Colon (tissue), 2 donors: ENCODE measurements at regions not wholly inside any gene's neighbourhood (a gene's known extent, or its start where the extent isn't known, plus 50 kb on each side); places are given as distances from the start of the nearest gene placed in this dataset.
"Not testable (repeated sequence)": the region's sequence is repeated elsewhere in the genome, so short reads cannot be mapped to it uniquely, and the experiment has no call there.

ENCODE experiments used
- FAIRE-seq: peaks from 2 replicates; lab custom pipeline; 2012; peaks lifted over from hg19 to GRCh38; lab: Jason Lieb, UNC
- donor health status: control.
- donor health status: control.

GRCh38 chr2:122020377-122020776, 264.9 kb downstream of the TSN start:
- no peak for FAIRE-seq

GRCh38 chr2:122021941-122022340, 266.5 kb downstream of the TSN start:
- no peak for FAIRE-seq

- no peak for FAIRE-seq
Observed at GRCh38 chr2:122022531-122022930, 267.1 kb downstream of the TSN start.

GRCh38 chr2:122023059-122023864, 267.8 kb downstream of the TSN start:
- no peak for FAIRE-seq

- FAIRE-seq, result no peak
Observed at GRCh38 chr2:122027510-122028217, 272.2 kb downstream of the TSN start.

- FAIRE-seq, result no peak
Observed at GRCh38 chr2:122028371-122029100, 273.1 kb downstream of the TSN start.

GRCh38 chr2:122029456-122029855, 274.0 kb downstream of the TSN start:
- FAIRE-seq, result no peak

- FAIRE-seq, result no peak
Observed at GRCh38 chr2:122029945-122030344, 274.5 kb downstream of the TSN start.

GRCh38 chr2:122031544-122032263, 276.3 kb downstream of the TSN start:
- FAIRE-seq, result no peak

- FAIRE-seq, result no peak
Observed at GRCh38 chr2:122032264-122032645, 276.8 kb downstream of the TSN start.

- no peak for FAIRE-seq
Observed at GRCh38 chr2:122033778-122034177, 278.3 kb downstream of the TSN start.

GRCh38 chr2:122034344-122034743, 278.9 kb downstream of the TSN start:
- FAIRE-seq, result no peak

- no peak for FAIRE-seq
Observed at GRCh38 chr2:122034777-122035176, 279.3 kb downstream of the TSN start.

GRCh38 chr2:122038816-122039215, 283.4 kb downstream of the TSN start:
- not testable (repeated sequence) for FAIRE-seq

GRCh38 chr2:122041455-122041854, 286.0 kb downstream of the TSN start:
- FAIRE-seq, result no peak

- FAIRE-seq, result not testable (repeated sequence)
Observed at GRCh38 chr2:122051659-122052058, 296.2 kb downstream of the TSN start.

GRCh38 chr2:122055521-122055931, 300.1 kb downstream of the TSN start:
- no peak for FAIRE-seq

- FAIRE-seq, result no peak
Observed at GRCh38 chr2:122056853-122057252, 301.4 kb downstream of the TSN start.

- FAIRE-seq, result no peak
Observed at GRCh38 chr2:122061206-122061605, 305.8 kb downstream of the TSN start.

- FAIRE-seq, result no peak
Observed at GRCh38 chr2:122061831-122062230, 306.4 kb downstream of the TSN start.

- FAIRE-seq, result no peak
Observed at GRCh38 chr2:122062506-122062905, 307.1 kb downstream of the TSN start.

GRCh38 chr2:122063716-122064115, 308.3 kb downstream of the TSN start:
- no peak for FAIRE-seq
